ENCODE measurements at regions not wholly inside any gene's neighbourhood (a gene's known extent, or its start where the extent isn't known, plus 50 kb on each side); places are given as distances from the start of the nearest gene placed in this dataset.

GRCh38 chr6:139825935-139826374 lies 451.5 kb upstream of the CITED2 start:
- no peaks in the 10 kb centered on the region for H3K9me3 ChIP-seq (replicated peaks; ENCODE audit: insufficient read depth, low read length)
- no peak overlapping the region for H3K4me3 ChIP-seq (ENCODE audit: low read length)
- H3K27ac ChIP-seq (ENCODE audit: low read length), result no peak overlapping the region
- H3K9me2 ChIP-seq (replicated peaks; ENCODE audit: insufficient read depth, low read length), result no peaks in the 10 kb centered on the region
- H2AFZ ChIP-seq (ENCODE audit: low read length), result no peak overlapping the region
- no peaks in the 10 kb centered on the region for H3K36me3 ChIP-seq (replicated peaks; ENCODE audit: insufficient read depth, low read length)
- H3K79me2 ChIP-seq (ENCODE audit: low read length), result no peaks in the 10 kb centered on the region
- no peak for DNase-seq
- no peak for TF ChIP-seq EZH2phosphoT487 (IDR thresholded peaks at IDR 0.05; ENCODE audit: low read length)
- TF ChIP-seq EZH2 (optimal IDR thresholded peaks at IDR 0.05; ENCODE audit: low read depth, low read length), result no peak
- no peak for TF ChIP-seq CTCF (IDR thresholded peaks at IDR 0.05; ENCODE audit: low read length)
- no peaks in the 10 kb centered on the region for H3K27me3 ChIP-seq (replicated peaks; ENCODE audit: insufficient read depth, low read length)
- H4K20me1 ChIP-seq (ENCODE audit: insufficient read depth, low read length), result no peaks in the 10 kb centered on the region
- H3K4me1 ChIP-seq (ENCODE audit: low read length), result no peaks in the 10 kb centered on the region
- no peak overlapping the region for H3K9ac ChIP-seq (ENCODE audit: low read length)
- H3K4me2 ChIP-seq (ENCODE audit: low read depth, low read length), result no peak overlapping the region
- H3F3A ChIP-seq (ENCODE audit: insufficient read depth, low read length), result no peaks in the 10 kb centered on the region

GRCh38 chr6:139824864-139825263 lies 450.4 kb upstream of the CITED2 start:
- H3K4me2 ChIP-seq (ENCODE audit: low read depth, low read length), result no peak overlapping the region
- no peak overlapping the region for H3K4me3 ChIP-seq (ENCODE audit: low read length)
- H3K9ac ChIP-seq (ENCODE audit: low read length), result no peak overlapping the region
- TF ChIP-seq EZH2phosphoT487 (IDR thresholded peaks at IDR 0.05; ENCODE audit: low read length), result no peak
- TF ChIP-seq EZH2 (optimal IDR thresholded peaks at IDR 0.05; ENCODE audit: low read depth, low read length), result no peak
- TF ChIP-seq CTCF (IDR thresholded peaks at IDR 0.05; ENCODE audit: low read length), result no peak
- no peaks in the 10 kb centered on the region for H3F3A ChIP-seq (ENCODE audit: insufficient read depth, low read length)
- no peak overlapping the region for H3K27ac ChIP-seq (ENCODE audit: low read length)
- no peaks in the 10 kb centered on the region for H3K36me3 ChIP-seq (replicated peaks; ENCODE audit: insufficient read depth, low read length)
- H3K79me2 ChIP-seq (ENCODE audit: low read length), result no peaks in the 10 kb centered on the region
- no peaks in the 10 kb centered on the region for H3K27me3 ChIP-seq (replicated peaks; ENCODE audit: insufficient read depth, low read length)
- H3K4me1 ChIP-seq (ENCODE audit: low read length), result no peaks in the 10 kb centered on the region
- H2AFZ ChIP-seq (ENCODE audit: low read length), result no peak overlapping the region
- H3K9me3 ChIP-seq (replicated peaks; ENCODE audit: insufficient read depth, low read length), result no peaks in the 10 kb centered on the region
- H3K9me2 ChIP-seq (replicated peaks; ENCODE audit: insufficient read depth, low read length), result no peaks in the 10 kb centered on the region
- no peak for DNase-seq
- no peaks in the 10 kb centered on the region for H4K20me1 ChIP-seq (ENCODE audit: insufficient read depth, low read length)

- Histone ChIP-seq H2AFZ (ENCODE audit: low read length) (no peak overlapping the region), H3K27ac (ENCODE audit: low read length) (no peak overlapping the region)
These were observed 449.3 kb upstream of the CITED2 start for GRCh38 chr6:139823808-139824126.

More at GRCh38 chr6:139823808-139824126, 449.3 kb upstream of the CITED2 start:
- Histone ChIP-seq H3F3A (ENCODE audit: insufficient read depth, low read length) (no peaks in the 10 kb centered on the region), H3K27me3 (replicated peaks; ENCODE audit: insufficient read depth, low read length) (no peaks in the 10 kb centered on the region), H3K79me2 (ENCODE audit: low read length) (no peaks in the 10 kb centered on the region), H3K4me2 (ENCODE audit: low read depth, low read length) (no peak overlapping the region), H3K4me3 (ENCODE audit: low read length) (no peak overlapping the region), H4K20me1 (ENCODE audit: insufficient read depth, low read length) (no peaks in the 10 kb centered on the region), H3K9ac (ENCODE audit: low read length) (no peak overlapping the region), H3K9me2 (replicated peaks; ENCODE audit: insufficient read depth, low read length) (no peaks in the 10 kb centered on the region), H3K36me3 (replicated peaks; ENCODE audit: insufficient read depth, low read length) (no peaks in the 10 kb centered on the region), H3K9me3 (replicated peaks; ENCODE audit: insufficient read depth, low read length) (no peaks in the 10 kb centered on the region), H3K4me1 (ENCODE audit: low read length) (no peaks in the 10 kb centered on the region)
- DNase-seq, result no peak
- no peak for TF ChIP-seq EZH2 (optimal IDR thresholded peaks at IDR 0.05; ENCODE audit: low read depth, low read length)
- no peak for TF ChIP-seq CTCF (IDR thresholded peaks at IDR 0.05; ENCODE audit: low read length)
